MCF 10A (cell line): ENCODE measurements at regions not wholly inside any gene's neighbourhood (a gene's known extent, or its start where the extent isn't known, plus 50 kb on each side); places are given as distances from the start of the nearest gene placed in this dataset.

Experiments
- BruUV-seq: library from RNA; stranded (reverse); fragments of 400-500 nt; replicated peaks from 2 replicates; lab custom pipeline; 2021; lab: Mats Ljungman, UMichigan
- CTCF ChIA-PET: fragments of 300-600 bp; sonication (Branson Sonifier 250); formaldehyde crosslinking; extraction: SDS; loops from one replicate; lab custom pipeline; 2021; ENCODE audit warnings: antibody characterized with exemption, inconsistent platforms; lab: Yijun Ruan, JAX
- POLR2A ChIA-PET: fragments of 300-600, 350-650 bp; sonication (Branson Sonifier 250); formaldehyde crosslinking; extraction: SDS; loops from one replicate; lab custom pipeline; 2020; ENCODE audit warnings: antibody characterized with exemption, inconsistent platforms; lab: Yijun Ruan, JAX
- DNase-seq: peaks from one replicate; pipeline ENCODE4 v3.0.0-alpha.2; 2018; ENCODE audit not compliant: unreplicated experiment
- H3K27ac Mint-ChIP-seq: one replicate; pipeline ENCODE4 v1.8.0; 2022; ENCODE audit warnings: mild to moderate bottlenecking, low read depth, mixed read lengths; ENCODE audit not compliant: unreplicated experiment
- H3K27me3 Mint-ChIP-seq: one replicate; pipeline ENCODE4 v1.8.0; 2022; ENCODE audit warnings: mixed read lengths; ENCODE audit not compliant: insufficient read depth, unreplicated experiment
- H3K36me3 Mint-ChIP-seq: one replicate; pipeline ENCODE4 v1.8.0; 2022; ENCODE audit warnings: mild to moderate bottlenecking, moderate library complexity, mixed read lengths; ENCODE audit not compliant: insufficient read depth, unreplicated experiment
- H3K4me1 Mint-ChIP-seq: one replicate; pipeline ENCODE4 v1.8.0; 2022; ENCODE audit warnings: mixed read lengths; ENCODE audit not compliant: insufficient read depth, unreplicated experiment
- H3K4me3 Mint-ChIP-seq: one replicate; pipeline ENCODE4 v1.8.0; 2022; ENCODE audit warnings: mild to moderate bottlenecking, moderate library complexity, mixed read lengths; ENCODE audit not compliant: unreplicated experiment
- H3K9me3 Mint-ChIP-seq: one replicate; pipeline ENCODE4 v1.8.0; 2022; ENCODE audit warnings: mixed read lengths; ENCODE audit not compliant: unreplicated experiment
- CTCF ChIP-seq: fragments of 200-600 bp; IDR thresholded peaks from one replicate; pipeline ENCODE4 v1.8.0; 2022; ENCODE audit warnings: antibody characterized with exemption, mild to moderate bottlenecking; ENCODE audit not compliant: unreplicated experiment
- intact Hi-C: fragments of 100-400 bp; cut with micrococcal nuclease; formaldehyde crosslinking; loops from 2 replicates; pipeline ENCODE4 v1.14.1; 2022

- ChIA-PET CTCF (no interaction called here), POLR2A (no interaction called here)
- no peak for TF ChIP-seq CTCF
- Mint-ChIP-seq H3K9me3 (no peaks in the 10 kb centered on the region), H3K36me3 (no peaks in the 10 kb centered on the region), H3K4me1 (peaks cover 16% of the 10 kb centered on the region), H3K27me3 (no peaks in the 10 kb centered on the region), H3K4me3 (no peak overlapping the region), H3K27ac (no peak overlapping the region)
- intact Hi-C loops, result no loop called here
- no peak for DNase-seq
- no TSS peak for BruUV-seq
These were observed 268.3 kb upstream of the ACTBL2 start for GRCh38 chr5:57750891-57751290.

GRCh38 chr5:57750282-57750681 lies 267.7 kb upstream of the ACTBL2 start:
- Mint-ChIP-seq H3K4me1 (peaks cover 16% of the 10 kb centered on the region), H3K4me3 (no peak overlapping the region), H3K27ac (no peak overlapping the region), H3K27me3 (no peaks in the 10 kb centered on the region), H3K36me3 (no peaks in the 10 kb centered on the region), H3K9me3 (no peaks in the 10 kb centered on the region)
- ChIA-PET POLR2A (interaction anchor here (0.9 kb wide), 1 partner anchor 34 kb away, joined by 3 read pairs; no protein-coding TSS in a partner anchor), CTCF (no interaction called here)
- DNase-seq, result no peak
- TF ChIP-seq CTCF, result no peak
- intact Hi-C loops, result no loop called here
- no TSS peak for BruUV-seq

GRCh38 chr5:57749396-57749795 lies 266.8 kb upstream of the ACTBL2 start:
- DNase-seq, result peak; percentile 39
- TF ChIP-seq CTCF, result no peak
- Mint-ChIP-seq H3K27ac (no peak overlapping the region), H3K4me1 (peaks cover 16% of the 10 kb centered on the region), H3K9me3 (no peaks in the 10 kb centered on the region), H3K4me3 (no peak overlapping the region), H3K27me3 (no peaks in the 10 kb centered on the region), H3K36me3 (no peaks in the 10 kb centered on the region)
- ChIA-PET CTCF (interaction anchor here (1.3 kb wide), 1 partner anchor 712 kb away, joined by 6 read pairs; no protein-coding TSS in a partner anchor), POLR2A (interaction anchor here (0.7 to 0.9 kb wide), 3 partner anchors 11 to 55 kb away, joined by 3 read pairs; no protein-coding TSS in a partner anchor)
- intact Hi-C loops, result no loop called here
- no TSS peak for BruUV-seq

GRCh38 chr5:57745700-57746651 lies 263.4 kb upstream of the ACTBL2 start:
- ChIA-PET POLR2A (interaction anchor here (0.6 kb wide), 1 partner anchor 37 kb away, joined by 3 read pairs; no protein-coding TSS in a partner anchor), CTCF (interaction anchor here (0.6 to 2.1 kb wide), 3 partner anchors 13 to 754 kb away, joined by 4 to 7 read pairs (median 6); no protein-coding TSS in a partner anchor)
- intact Hi-C loops, result no loop called here
- Mint-ChIP-seq H3K36me3 (no peaks in the 10 kb centered on the region), H3K9me3 (no peaks in the 10 kb centered on the region), H3K27me3 (no peaks in the 10 kb centered on the region), H3K27ac (no peak overlapping the region), H3K4me1 (peaks cover 15% of the 10 kb centered on the region), H3K4me3 (no peak overlapping the region)
- BruUV-seq, result no TSS peak
- TF ChIP-seq CTCF, result no peak
- DNase-seq, result no peak
